ENCODE measurements at regions not wholly inside any gene's neighbourhood (a gene's known extent, or its start where the extent isn't known, plus 50 kb on each side); places are given as distances from the start of the nearest gene placed in this dataset.

DNA sequence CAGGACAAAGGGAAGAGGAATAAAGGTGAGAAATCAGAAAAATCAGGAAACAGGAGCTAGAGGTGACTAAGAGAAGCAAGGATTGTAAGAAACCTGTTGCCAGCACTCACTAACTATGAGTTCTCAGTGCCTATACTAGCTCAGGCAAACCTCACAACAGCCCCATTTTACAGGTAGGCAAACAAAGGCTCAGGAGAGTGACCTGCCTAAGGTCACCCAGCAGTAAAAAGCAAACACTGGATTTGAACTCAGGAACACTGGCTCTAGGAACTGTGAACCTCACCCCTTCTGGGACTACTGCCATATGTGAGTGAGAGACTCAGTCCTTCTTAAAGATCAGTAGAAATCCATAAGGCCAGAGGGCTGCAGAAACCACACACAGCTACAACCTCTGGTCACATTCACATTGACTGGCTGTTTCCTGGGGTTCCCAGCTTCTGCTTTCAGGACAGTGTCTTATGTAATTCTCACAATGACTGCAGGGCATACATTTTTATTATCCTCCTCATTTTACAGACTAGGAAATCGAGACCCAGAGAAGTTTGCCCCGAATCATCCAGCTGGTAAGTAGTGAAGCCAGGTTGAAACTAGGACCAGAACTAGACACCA lies 80.7 kb upstream of the MAFB start:
- no peak for DNase-seq

DNA sequence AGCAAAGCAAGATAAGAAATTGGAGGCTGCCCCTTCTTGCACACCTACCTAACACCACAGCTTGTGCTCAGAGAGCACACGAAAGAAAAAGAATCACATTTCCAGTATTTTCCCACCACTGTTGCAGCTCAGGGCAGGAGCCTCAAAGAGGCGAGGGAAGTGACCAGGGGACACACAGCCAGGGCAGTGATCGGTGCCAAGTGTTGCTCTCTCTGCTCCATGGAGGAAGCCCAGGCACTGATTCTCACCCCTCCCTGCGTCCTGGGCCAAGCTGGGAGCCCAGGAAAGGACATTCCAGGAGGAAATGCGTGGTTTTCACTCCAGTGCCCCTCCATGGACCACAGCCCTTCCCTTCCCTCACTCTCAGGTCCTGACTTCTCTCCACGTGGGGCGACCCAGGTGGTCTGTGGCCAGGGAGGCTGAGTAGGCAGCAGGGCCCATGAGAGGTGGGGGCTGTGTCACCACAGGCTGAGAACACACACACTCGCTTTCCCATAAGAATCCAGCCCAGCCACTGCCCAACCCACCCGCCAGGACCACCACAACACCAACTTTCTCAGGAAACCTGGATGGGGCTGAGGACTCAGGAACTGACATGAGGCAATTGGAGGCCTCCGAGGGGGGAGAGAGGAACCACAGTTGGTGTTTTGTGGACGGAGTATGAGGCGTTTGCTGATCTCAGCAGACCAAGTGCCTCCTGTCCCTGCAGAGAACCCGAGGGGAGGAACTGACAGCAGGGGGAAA lies 81.7 kb upstream of the MAFB start:
- peak in 1 of 3 donors; percentile 34 for DNase-seq

DNA sequence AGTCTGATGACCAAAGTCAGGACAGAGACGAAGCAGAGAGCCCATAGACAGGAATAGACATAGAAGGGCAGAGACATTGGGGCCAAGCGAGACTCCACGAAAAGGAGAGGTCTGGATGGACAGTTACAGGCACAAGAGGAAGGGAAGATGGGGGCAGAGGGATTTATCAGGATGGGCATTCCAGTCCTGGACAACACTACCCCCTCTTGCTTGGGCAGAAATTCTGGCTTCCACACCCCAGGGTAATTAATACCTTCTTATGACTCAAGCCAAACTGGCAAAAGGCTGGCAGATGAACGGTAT lies 82.2 kb upstream of the MAFB start:
- DNase-seq, result no peak

DNA sequence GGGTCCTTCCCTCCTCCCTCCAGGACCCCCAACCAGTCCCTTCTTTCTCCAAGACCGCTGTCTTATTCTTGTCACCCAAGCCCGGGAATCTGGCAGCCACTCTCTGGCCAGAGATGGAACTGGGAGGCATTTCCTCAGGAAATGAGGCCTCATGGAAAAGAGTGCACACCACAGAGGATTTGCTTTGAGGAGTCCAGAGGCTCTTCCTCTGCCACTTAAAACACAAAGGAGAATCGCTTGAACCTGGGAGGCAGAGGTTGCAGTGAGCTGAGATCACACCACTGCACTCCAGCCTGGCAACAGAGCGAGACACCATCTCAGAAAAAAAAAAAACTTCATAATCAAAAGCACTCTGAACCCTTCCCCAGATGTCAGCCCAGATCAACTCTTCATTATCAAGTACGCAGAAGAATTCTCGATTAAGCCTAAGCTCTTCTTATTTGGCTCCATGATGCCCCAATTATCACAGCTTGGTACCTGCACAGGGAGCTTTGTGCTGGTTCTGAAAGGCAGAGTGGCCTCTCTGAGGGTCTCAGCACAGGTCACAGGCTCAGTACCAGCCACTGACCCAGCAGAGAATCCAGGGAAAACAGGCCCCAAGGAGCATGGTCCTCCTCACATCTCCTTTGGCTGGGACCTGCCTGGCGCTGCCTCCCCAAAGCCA lies 82.9 kb upstream of the MAFB start:
- no peak for DNase-seq

DNA sequence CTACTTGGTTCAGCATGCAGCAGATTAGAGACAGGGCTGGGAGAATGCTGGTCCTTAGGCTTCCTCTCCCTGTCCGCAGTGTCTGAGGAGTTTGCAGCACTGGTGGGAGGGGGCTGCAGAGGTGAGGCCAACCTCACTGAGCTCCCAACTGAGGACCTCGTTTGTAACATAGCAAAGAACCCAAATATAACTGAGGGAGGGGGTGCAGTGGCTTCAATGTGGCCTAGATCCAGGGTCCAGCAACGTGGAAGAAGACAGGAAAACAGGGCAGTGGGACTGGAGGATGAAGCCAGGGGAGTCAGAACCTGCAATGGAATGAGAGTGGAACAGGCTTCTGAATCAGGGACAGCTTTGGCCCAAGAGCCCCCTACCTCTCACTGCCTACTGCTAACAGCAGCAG lies 84.3 kb upstream of the MAFB start:
- DNase-seq, result no peak

DNA sequence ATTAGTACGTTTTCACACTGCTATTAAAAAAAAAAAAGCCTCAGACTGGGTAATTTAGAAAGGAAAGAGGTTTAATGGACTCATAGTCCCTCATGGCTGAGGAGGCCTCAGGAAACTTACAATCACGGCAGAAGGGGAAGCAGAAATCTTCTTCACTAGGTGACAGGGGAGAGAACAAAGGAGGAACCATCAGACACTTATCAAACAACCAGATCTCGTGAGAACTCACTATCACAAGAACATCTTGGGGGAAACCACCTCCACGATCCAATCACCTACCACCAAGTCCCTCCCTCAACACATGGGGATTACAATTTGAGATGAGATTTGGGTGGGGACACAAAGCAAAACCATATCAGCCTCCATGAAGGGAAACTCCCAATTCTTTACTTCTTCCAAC lies 85.2 kb upstream of the MAFB start:
- no peak for DNase-seq

DNA sequence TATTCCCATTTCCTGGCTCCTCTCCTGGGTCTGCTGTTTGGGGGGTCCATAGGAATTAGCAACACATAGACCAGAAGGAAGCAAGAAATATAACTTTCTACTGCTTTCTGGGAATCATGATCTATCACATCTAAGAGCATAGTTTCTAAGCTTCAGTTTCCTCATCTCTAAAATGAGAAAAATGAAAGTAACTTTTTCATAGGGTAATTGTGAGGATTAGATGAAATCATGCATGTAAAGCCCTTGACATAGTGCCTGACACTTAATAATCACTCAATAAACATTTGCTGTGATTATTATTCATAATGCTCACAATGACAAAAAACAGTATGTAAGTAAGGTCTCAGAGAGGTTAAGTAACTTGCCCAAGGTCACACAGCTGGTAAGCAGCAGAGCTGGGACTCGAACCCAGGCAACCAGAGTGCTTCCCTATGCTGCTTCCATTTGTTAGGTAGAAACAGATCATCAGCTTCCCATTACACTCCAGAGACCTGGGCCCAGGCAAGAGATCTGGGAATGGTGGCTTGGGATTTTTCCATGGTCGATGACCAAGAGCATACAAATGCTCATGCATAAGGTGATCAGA lies 86.6 kb upstream of the MAFB start:
- DNase-seq, result no peak

DNA sequence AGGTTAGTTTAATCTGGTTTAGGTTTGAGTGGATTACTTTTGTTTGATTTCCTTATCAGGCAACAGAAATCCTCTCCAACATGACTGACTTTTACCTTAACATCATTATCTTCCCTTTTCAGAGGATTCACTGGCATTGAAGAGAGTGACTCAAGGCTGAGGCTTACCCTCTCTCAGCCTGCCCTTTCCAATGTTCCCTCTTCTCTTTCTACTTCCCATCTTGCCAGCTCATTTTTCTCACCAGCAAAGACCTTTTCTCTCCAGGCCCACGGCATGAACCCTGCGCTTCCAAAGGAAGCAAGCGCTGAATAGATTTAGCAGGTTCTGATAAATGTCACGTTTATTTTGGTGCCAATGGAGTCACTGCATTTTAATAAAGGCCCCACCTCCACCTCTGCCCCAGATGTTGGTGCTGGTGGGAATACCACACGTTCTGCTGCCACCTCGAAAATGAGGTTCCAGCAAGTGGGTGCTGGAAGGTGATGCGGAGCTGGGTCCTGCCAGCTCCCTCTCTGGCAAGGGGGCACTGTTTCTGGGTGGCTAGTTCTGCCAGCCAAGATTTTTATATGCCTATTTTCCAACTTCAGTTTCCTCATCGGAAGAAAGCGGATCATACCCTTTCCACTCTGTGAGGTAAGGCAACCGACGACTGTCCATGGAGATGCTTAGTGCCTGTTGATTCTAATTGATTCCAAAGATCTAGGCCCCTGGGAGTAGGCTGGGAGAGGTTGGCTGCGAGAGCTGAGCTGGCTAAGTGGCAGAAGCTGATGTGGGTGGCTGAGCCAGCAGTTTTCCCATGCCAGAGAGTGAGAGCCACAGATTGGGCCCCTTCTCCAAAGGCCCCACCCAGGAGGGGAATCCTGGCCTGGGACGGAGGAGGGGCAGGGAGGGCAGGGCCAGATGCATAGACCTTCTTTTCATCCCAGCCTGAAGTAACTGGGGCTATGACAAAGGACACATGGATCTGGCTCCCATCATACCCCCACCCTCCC lies 87.7 kb upstream of the MAFB start:
- no peak for DNase-seq

DNA sequence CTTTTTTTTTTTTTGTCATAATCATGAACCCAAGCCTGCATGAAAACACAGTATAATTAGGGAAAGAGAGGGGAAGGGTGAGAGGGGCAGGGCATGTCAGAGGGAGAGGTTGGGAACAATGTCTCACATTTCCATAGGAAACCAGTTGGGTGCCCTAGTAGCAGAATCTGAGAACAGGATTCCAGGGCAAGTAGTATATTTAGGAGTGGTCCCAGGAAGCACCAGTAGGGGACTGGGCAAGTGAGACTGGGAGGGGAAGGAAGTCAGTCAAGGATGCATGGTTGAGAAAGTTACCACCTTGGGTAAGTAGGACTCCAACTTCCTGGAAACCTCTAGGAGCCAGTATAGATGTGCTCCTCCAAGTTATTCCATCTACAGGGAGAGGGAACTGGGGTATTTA lies 88.6 kb upstream of the MAFB start:
- DNase-seq, result no peak

DNA sequence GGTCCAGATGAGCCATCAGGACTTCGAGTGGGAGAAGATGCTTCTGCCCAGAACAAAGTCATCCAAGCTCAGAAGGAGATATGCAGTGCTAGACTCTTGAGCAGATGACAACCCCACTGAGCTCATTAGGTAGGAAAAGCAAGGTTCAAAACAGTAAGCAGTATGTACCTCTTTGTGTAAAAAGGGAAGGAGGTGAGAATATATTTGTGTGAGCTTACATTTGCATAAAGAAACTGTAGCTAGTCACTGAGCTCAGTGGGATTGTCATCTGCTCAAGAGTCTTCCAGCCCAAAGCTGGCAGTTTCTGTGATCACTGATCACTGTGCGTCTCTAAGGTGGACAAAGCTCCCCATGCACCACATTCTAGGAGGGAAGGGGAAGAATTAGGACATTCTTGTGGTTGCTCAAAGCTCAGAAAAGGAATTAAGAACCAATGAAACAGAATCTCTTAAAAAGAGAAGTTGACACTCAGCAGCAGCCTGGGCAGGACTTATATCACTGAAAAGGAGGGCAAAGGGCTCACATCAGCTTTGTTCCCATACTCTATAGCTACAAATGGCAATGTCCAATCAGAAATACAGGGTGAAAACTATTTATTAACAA lies 90.0 kb upstream of the MAFB start:
- no peak for DNase-seq

DNA sequence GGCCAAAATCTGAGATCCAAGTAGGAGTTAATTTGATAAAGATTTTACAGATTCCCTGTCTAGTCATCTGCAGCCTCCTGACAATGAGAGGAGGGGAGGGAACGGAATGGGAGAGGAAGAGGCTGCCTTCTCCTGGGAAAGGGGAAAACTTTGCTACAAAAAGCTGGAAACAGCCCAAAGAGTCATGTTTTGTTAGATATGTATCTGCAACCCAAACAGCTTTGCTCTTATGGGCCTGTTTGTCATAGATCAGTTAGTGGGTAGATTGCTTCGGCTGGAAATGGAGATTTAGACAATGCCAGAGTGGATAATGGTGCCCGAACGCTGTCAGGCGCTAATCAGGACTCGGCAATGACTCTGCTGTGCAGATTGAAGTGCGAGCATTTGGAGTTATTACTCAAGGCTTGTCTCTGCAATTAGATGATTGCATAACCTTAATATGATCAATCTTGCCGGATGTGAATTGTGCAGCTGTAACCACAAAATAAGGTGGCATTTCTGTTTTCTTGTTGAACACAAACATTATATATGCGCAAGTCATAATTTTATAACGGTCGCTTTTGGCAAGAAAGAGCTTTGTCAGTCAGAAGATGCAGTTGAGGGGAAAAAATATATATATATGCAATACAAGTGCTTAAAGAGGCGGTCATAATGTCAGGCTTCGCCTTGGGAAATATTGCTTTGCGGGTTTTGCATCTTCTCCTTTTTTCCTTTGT lies 92.4 kb upstream of the MAFB start:
- DNase-seq, result peak in 1 of 3 donors; percentile 33

DNA sequence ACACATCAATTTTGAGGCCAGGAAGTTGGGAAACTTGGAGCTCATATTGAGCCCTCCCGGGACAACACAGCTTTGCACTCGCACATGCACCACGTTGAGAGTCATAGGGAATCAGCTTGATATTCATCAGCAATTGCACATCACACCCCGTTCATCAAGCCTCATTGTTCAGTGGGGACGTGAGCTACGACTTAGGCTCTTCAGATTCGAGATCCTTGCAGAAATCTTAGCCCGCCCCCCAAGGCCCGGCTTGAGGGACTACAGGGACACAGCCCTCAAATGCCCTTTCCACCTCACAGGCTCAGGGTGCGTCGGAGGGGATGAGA lies 93.0 kb upstream of the MAFB start:
- DNase-seq, result peak in 1 of 3 donors; percentile 24

DNA sequence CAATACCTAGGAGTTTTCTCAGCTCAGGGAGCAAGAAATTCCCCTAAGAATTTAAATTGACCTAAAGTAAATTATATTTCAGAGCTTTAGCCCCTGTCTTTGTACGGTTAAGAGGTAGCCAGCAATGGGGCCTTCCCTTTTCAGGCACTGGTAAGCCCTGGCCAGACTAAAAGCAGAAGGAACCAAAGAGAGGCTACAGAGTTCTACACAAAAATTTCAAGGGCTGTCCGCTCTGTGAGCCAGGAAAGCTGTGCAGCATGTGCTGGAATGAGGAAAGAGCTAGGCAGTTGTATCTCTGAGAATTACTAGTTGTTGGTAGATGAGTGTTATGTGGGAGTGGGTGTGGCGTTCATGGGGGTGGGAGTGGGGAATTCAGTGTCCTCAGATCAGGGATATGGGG lies 96.3 kb upstream of the MAFB start:
- DNase-seq, result no peak

DNA sequence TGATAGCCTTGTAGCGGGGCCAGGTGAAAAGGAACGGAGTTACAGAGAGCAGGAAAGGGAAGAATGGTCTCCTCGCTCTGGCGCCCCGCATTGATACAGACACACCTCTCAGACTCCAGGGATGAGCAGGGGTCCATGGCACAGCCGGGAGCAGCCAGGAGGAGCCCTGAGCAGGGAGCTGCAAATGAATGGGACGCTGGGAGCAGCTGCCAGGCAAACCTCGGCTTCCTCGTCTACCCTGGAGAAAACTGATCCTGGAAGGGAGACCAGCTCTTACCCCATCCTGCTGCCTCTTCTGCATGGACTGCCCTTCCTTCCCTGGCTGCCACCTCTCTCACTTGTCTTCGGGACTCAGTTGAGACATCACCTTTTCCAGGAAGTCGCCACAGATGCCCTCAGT lies 97.3 kb upstream of the MAFB start:
- DNase-seq, result no peak

DNA sequence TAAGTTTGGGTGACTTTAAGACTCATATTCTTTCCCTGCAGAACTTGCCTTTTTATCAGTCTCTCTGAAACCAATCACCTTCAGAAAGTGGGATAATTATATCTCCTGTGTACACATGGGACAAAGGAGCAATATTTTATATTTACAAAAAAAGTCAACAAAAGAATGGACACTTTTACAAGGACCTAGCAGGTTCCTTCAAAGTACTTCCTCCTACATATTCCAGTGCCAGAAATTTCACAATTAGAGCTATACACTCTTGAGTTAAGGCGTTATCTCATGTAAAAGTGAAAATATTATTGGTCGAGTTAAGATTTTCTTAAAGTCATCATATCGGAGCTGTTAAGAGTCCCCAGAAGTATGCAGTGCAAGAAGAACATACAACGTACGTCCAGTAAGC lies 98.9 kb upstream of the MAFB start:
- no peak for DNase-seq

DNA sequence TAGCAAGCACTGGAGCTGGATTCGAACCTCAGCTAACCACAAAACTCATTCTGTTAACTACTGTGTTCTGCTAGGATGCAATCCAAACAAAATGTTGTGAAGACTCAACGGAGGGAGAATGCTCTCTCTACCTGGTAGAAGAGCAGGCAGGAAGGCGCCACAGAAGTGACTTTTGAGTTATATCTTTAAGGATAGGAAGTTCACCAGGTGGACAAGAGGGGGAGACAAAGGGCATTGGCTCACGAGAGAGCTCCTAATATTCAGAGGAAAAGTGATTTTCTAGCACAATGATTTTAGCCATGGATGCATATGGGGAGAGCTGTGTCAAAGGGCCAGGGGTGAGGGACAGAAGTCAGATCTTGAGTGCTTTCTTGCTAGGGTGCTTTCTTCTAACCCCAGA lies 108.4 kb upstream of the MAFB start:
- peak in 2 of 3 donors; percentile 7 to 18 for DNase-seq

DNA sequence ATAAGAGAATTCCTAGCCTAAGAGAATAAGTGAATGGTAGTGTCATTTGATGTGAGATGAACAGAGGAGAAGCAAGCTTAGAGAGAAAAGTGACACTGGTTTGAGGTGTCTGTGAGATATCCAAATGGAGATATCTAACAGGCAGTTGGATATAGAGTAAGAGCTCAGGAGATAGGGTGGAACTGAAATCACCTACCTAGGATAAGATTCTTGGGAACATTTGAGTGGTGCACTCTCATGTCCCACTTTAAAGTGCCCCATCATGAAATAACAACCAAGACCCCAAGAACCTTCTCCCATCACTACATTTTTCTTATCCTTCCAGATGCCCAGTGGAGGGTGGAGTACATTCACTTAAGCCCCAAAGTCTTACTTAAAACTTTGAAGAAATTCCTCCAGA lies 109.0 kb upstream of the MAFB start:
- DNase-seq, result no peak

DNA sequence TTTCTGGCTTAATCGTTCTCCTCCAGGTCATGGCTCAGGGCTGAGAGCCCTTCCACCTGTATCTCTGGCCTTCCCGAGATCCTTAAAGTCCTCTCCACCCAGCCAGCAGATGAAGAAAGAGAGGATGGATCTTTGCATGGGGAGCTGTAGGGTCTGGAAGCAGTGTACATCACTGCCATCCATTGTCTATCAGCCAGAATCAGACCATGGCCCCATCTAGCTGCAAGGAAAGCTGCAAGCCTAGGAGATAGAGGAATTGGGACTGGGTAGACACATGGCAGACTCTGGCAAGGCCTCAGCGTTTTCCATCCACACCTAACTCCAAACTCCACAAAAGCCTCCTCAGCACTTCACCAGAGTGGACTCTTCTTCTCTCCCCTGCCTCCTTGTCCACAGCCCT lies 113.8 kb upstream of the MAFB start:
- DNase-seq, result no peak

DNA sequence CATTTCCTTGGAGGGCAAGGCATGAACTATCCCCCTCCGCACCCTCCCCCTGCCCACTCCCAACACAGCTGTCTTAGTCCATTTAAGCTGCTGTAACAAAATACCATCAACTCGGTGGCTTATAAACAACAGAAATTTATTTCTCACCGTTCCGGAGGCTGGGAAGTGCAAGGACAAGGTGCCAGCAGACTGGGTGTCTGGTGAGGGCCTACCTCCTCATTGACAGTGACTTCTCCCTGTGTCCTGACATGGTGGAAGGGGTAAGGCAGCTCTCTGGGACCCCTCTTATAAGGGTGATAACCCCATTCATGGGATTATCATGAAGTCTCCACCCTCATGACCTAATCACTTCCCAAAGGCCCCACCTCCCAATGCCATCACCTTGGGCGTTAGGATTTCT lies 114.3 kb upstream of the MAFB start:
- no peak for DNase-seq

DNA sequence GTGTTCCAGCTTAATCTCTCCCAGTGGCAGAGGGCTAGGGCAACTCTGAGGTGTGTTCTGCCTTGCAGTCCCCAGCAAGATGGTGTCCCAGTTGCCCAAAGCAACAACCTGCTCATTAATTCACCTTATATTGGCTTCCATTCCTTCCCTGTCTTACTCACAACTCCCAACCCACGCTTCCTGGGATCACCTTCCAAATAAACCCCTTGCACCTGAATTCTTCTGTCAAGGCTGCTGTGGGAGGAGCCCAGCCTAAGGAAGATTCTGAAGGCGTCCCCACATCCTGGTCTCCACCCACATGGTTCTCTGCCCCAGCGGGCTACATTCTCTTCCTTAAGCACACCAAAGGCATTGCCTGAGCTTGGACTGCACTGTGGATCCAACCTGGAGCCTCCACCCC lies 116.6 kb upstream of the MAFB start:
- DNase-seq, result no peak

All from muscle of back (tissue), 3 donors.